Brain pericyte (primary cell): ENCODE measurements at regions not wholly inside any gene's neighbourhood (a gene's known extent, or its start where the extent isn't known, plus 50 kb on each side); places are given as distances from the start of the nearest gene placed in this dataset.
"Not testable (repeated sequence)": the region's sequence is repeated elsewhere in the genome, so short reads cannot be mapped to it uniquely, and the experiment has no call there.

ENCODE experiments used
- DNase-seq: peaks from one replicate; pipeline ENCODE4 v3.0.0-alpha.2; 2012; ENCODE audit warnings: low read depth, low spot score

DNA sequence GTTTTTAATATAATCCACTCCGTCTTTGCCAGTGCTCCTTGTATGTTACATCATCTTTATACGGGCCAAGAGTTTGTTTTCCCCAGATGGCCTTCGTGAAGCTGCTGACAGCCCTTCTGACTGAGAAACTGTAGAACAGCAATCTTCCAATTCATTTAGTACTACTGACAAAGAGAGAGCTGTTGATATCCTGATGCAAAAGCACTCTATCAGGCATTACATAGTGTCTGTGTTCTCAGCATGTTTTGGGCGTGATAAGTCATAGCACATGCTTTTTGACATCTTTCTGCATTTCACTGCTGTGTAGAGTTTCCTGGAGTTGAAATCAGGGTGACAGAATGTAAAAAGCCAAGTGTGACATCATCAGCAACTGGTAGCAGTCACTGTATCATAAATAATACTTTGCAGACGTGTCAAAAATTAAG, 746.3 kb upstream of the FAM241A start:
- no peak for DNase-seq

GRCh38 chr4:111399623-111400022, 745.6 kb upstream of the FAM241A start:
- DNase-seq, result no peak

DNA sequence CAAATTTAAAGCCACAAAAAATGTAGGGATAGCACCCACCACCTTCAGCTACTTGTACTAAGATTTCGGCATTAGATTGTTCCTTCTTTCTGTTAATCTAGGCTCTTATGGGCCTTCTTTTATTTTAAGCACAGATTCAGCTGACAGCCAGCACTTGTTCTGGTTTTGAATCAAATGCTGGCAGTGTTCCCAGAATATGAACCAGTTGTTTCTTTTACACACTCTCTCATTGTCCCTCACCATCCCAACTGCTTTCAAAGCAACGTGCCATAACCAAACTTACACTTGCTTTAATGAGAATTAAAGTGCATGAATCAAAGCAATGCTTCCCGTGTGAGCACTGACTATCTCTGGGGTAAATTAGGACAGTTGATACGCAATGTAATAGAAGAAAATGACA, 744.5 kb upstream of the FAM241A start:
- no peak for DNase-seq

- DNase-seq, result no peak
Measured at GRCh38 chr4:111404673-111405072, 740.6 kb upstream of the FAM241A start.

DNA sequence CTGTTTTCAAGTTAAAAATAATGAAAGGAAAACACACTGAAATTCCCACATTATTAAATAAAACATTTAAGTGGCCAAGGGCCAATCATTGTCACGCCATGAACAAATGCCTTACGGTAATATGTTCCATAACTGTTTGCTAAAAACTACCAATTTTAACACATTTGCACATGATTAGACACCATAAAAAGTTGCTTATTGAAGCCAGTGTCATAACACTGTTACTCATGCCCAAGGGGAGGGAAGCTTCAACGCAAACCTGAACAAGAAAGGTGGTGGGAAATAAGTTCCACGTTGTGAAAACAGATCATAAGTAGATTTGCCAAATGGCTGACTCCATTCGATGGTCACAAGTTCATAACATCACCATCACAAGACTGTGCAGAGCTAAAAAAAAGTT, 739.3 kb upstream of the FAM241A start:
- no peak for DNase-seq

DNA sequence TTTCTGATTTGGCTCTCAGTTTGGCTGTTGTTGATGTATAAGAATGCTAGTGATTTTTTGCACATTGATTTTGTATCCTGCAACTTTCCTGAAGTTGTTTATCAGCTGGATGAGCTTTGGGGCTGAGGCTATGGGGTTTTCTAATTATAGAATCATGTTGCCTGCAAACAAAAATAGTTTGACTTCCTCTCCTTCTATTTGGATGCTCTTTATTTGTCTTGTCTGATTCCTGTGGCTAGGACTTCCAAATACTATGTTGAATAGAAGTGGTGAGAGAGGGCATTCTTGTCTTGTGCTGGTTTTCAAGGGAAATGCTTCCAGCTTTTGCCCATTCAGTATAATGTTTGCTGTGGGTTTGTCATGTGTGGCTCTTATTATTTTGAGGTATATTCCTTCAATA, 734.7 kb upstream of the FAM241A start:
- DNase-seq, result no peak

- DNase-seq, result no peak
Measured at GRCh38 chr4:111417521-111417920, 727.7 kb upstream of the FAM241A start.

DNA sequence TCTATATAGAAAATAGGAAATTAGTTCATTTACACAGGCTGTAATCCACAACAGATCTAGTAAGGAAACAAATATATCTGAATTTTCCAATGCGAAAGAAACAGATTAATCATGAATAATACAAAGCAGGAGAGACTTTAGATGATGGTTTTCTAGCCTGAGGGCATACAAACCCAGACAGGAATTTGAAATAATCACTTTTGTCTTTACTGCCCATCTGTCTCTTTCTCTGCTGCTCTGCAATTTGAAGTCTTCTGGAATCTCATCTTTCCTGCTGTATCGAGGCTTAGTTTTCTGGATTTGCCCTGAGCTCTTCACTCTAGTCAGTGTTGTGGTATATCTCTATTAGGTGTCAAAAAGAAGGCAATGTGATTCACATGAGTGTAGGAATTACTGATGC, 711.8 kb upstream of the FAM241A start:
- DNase-seq, result no peak

DNA sequence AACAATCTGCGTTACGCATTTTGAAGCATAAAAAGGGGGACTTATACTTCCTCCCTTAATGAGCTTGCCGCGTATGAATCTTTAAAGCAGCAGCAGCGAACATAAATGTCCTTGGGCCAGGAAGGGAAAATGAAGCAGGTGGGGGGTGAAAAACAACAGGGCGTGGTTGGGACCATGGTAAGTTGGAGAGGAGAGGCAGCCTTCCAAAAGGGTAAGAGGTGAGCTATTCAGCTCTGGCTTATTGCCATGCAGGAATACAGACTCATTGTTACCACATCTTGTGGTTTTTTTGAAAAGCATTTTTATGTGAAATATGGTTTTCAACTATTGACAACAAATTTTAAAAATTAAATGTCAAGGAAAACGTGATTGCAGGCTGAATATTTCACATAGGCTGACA, 710.7 kb upstream of the FAM241A start:
- no peak for DNase-seq

DNA sequence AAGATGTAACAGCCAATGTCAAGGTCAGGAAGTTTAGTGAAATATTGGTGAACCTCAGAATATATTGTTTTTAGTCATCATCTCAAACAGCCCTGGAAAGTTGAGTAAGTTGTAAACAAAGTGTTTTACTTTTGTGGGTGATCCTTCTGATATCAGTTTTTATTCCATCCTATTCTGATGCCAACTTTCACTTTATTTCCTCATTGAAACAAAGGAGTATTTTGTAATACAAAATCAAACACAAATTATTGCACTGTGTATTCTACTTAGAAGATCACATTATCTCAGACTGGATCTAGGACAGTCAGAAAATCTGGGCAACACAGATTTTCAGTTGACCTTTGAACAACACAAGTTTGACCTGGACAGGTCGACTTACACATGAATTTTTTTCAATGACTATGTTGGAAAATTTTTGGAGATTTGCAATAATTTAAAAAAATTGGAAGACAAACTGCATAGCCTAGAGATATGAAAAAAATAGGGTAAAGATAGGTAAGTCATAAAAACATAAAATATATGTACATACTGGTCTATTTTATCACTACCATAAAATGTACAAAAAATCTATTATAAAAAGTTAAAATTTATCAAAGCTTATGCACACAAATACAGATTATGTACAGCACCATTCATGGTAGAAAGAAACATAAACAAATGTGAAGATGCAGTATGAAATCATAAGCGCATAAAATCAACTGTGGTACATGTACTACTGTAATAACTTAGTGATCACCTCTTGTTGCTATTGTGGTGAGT, 709.1 kb upstream of the FAM241A start:
- DNase-seq, result no peak

DNA sequence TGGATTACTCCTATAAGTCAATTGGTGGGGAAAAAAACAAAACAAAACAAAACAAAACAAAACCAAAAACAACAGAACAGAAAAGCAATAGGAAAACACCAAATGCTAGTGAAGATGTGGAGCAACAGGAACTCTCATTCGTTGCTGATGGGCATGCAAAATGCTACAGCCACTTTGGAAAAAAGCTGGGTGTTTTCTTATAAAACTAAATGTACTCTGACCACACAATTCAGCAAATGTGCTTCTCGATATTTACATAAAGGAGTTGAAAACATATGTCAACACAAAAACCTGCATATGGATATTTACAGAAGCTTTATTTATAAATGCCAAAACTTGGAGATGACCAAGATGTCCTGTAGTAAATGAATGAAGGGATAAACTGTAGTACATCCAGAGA, 703.6 kb upstream of the FAM241A start:
- DNase-seq, result no peak

DNA sequence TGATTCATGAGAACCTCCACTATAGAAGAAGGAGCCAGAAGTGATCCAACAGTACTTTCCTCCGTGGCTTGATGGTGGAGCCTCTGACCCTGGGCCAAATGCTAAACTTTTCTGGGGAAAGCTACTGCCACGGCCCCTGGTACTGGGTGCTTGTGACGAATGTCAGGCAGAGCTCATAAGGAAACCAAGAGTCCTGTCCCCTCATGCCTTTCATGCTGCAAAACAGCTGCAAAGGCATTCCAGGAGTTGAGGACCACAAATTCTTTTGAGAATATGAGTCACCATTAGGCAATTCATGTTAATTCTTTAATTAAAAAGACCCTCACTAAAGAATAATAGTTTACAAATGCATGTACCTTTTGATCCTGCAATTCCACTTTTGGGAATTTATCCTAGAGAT, 700.4 kb upstream of the FAM241A start:
- not testable (repeated sequence) for DNase-seq

GRCh38 chr4:111449657-111450056, 695.6 kb upstream of the FAM241A start:
- no peak for DNase-seq

DNA sequence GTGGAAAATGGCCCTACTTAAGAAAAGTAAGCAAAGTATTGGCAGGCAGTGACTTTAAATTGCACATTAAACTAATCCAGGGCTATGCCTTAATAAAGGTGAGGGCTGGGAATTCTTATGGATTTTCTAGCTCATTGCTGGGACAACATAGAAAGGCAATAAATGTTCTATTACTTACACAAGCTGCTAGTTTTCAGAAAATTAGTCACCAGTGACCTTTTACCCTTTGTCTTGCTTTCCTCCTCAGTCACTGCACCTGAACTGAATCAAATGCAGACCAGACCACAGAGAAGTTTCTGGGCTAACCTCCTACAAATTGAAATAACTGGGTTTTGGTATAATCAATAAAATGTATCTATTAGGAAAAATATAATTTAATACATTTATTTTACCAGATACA, 694.4 kb upstream of the FAM241A start:
- no peak for DNase-seq

DNA sequence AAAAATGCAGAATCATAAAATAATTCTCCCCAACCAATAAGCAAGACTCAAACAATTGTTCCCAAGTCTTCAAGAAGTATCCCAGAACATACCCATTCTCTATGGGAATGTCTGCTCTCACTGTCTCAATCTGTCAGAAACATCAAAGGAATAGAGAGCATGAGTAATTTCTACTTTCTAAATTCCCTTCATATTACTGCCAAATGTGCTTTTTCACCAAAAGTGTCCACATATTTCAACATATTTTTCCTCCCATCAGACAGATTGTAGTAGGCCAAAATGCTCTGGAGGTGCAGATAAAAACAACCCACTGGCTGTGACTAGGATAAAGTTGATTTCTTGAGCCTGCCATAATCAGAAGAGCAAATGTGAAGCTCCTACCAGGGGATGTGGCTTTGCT, 692.0 kb upstream of the FAM241A start:
- DNase-seq, result no peak

DNA sequence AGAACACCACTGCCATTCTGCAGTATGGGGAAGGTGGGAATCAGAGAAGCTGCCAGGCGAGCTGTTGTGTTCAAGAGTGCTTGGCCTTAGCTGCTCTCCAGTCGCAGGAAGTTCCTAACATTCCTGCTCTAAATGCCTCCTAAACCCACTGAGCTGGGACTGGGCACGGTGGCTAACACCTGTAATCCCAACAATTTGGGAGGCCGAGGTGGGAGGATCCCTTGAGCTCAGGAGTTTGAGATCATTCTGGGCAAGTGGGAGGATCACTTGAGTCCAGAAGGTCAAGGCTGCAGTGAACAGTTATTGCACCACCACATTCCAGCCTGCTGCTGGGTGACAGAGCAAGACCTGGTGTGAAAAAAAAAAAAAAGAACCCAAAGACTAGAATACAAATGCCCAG, 690.3 kb upstream of the FAM241A start:
- no peak for DNase-seq

DNA sequence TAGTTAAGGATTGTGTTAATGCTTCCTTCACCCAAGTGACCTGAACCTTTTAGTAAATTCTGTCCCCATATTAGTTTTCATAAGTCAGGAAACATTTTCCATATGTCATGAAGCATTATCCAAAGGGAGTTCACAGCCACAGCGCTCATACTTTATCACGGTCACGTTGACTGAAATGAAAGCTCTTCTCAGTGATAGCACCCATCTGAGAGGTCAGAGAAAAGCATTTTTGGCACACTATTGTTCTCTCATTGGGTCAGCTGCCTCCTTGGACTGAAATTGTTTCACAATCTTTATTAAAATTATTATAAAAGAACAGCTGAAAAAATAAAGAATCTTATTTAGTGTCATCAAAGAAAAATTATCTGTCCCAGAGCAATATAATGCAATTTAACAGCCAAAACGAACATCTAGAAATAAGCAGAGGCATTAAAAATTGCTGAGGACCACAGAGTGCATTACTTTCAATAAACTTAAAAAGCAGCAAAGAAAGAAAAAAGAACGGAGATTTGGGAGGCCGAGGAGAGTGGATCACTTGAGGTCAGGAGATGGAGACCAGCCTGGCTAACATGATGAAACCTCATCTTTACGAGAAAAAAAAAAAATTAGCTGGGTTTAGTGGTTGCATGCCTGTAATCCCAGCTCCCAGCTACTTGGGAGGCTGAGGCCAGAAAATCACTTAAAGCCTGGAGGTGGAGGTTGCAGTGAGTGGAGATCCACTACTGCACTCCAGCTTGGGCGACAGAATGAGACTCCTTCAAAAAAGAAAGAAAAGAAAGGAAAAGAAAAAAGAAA, 680.8 kb upstream of the FAM241A start:
- DNase-seq, result no peak

- no peak for DNase-seq
Measured at GRCh38 chr4:111466811-111467604, 678.2 kb upstream of the FAM241A start.

DNA sequence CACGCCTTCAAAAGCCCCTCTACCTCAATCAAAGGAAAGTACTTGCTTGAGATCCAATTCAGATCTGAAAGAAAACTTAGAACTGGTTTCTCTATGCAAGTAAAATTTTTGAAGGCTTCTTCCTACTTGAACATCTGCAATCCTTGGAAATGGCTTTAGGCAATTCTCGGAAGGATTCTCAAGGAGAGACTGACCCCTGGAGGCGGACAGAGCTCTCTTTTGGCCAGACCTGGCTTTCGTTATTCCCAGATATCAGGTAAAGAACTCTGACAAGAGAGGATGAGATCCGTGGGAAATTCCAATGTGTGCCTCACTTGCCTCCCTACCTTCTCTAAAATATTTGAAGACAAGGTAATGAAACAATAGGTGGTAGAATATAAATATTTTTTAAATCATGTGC, 670.3 kb upstream of the FAM241A start:
- no peak for DNase-seq

DNA sequence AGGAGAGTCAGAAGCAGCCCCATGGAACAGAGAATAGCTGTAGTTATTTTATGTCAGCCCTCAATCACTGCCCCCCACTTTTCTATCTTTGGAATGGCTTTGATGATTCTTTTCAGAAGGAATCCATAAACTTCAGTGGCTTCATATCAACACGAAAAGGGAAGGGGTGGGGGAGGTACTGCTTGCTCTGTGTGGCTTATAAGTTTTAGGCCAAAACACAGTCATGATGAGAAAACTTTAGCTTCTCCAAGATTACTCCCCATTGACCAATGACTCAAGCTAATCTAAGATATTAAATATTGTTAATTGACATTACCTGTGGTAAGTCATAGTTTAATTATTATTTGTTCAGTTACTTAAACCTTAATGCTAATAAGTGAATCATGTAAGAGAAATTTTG, 669.6 kb upstream of the FAM241A start:
- DNase-seq, result no peak

DNA sequence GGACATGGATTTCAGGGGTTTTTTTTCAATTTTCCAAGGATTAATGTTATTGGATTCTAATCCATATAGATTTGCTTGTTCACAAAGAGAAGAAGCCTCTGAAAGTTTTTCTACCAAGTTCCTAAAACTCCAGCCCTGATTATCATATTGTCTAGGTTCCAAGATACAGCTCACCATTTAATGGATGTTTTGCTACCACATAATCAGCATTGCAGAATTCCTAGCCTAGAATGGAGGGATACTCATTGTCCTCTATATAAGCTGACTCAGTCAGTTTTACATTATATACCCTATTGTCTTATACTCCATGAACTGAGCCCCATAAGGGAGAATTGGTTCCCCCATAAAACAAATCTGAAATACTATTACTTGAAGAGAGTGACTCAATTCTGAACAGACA, 664.7 kb upstream of the FAM241A start:
- DNase-seq, result no peak

- no peak for DNase-seq
Measured at GRCh38 chr4:111483375-111484169, 661.7 kb upstream of the FAM241A start.
